Upper lobe of left lung (tissue), 4 donors: ENCODE measurements at regions not wholly inside any gene's neighbourhood (a gene's known extent, or its start where the extent isn't known, plus 50 kb on each side); places are given as distances from the start of the nearest gene placed in this dataset.

Experiments used
- CTCF ChIP-seq, 6 experiments: fragments of 450-650 bp in 4 of 6; fragments of 200-600 bp in 2 of 6; sonication (generic) in 2 of 6; IDR thresholded peaks; one replicate each; pipeline ENCODE4 v1.5.1; 2016 to 2019; ENCODE audit warnings: antibody characterized with exemption in 6 of 6
- EP300 ChIP-seq, 4 donors: sonication (generic); formaldehyde crosslinking; IDR thresholded peaks; one replicate each; pipeline ENCODE4 v1.5.1; 2017; ENCODE audit warnings: antibody characterized with exemption in 4 of 4, control low read depth in 2 of 4
- POLR2A ChIP-seq, 4 donors: fragments of 450-650 bp; IDR thresholded peaks; one replicate each; pipeline ENCODE4 v1.5.1; 2016 to 2017; ENCODE audit warnings: antibody characterized with exemption in 4 of 4, mild to moderate bottlenecking in 2 of 4
- POLR2AphosphoS5 ChIP-seq, 2 donors: sonication (generic); formaldehyde crosslinking; IDR thresholded peaks; one replicate each; pipeline ENCODE4 v1.5.1; 2017; ENCODE audit warnings: antibody characterized with exemption in 2 of 2

- TF ChIP-seq POLR2A (IDR thresholded peaks at IDR 0.05) (no peak), CTCF (IDR thresholded peaks at IDR 0.05) (no peak), EP300 (IDR thresholded peaks at IDR 0.05) (no peak), POLR2AphosphoS5 (IDR thresholded peaks at IDR 0.05) (no peak)
Observed at GRCh38 chr7:46719616-46720015, 798.5 kb upstream of the IGFBP3 start.
